HCT116 (cell line): ENCODE measurements at regions not wholly inside any gene's neighbourhood (a gene's known extent, or its start where the extent isn't known, plus 50 kb on each side); places are given as distances from the start of the nearest gene placed in this dataset.

Source experiments
- POLR2A ChIP-seq: IDR thresholded peaks from 2 replicates; pipeline ENCODE4 v1.7.0; 2011; ENCODE audit warnings: borderline replicate concordance; ENCODE audit not compliant: insufficient read depth, insufficient read length; ENCODE audit errors: extremely low read depth
- TF ChIP-seq, protein P1 (sequence below), 3 experiments: fragments of 200-600 bp in 1 of 3; sonication (generic) in 1 of 3; IDR thresholded peaks in 2 of 3; conservative IDR thresholded peaks in 1 of 3; 2 replicates each; pipeline ENCODE4 v1.5.1; 2012 to 2017; ENCODE audit warnings: low read depth in 2 of 3, low read length in 2 of 3, antibody characterized with exemption in 1 of 3, borderline replicate concordance in 1 of 3, control low read depth in 1 of 3, mild to moderate bottlenecking in 1 of 3, mixed read lengths in 1 of 3, mixed run types in 1 of 3, moderate library complexity in 1 of 3; ENCODE audit not compliant: insufficient read depth in 1 of 3

DNA sequence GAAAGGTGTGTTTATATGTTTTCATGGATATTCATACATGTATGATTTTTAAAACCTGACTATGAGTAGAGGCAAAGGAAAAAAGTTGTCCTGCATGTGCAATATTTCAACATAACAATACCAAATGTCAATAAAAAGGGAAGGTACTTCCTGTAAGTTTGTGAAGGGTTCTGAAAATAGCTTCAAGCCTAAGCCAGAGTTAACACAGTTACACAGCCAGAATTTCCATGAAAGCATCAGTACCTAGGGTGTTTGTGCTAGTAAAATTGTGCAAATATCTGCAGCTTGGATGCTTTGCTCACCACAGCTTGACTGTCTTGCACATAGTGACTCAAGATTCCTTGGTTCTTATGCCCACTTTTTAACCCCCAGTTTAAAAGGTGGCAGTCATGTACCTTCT, 193.1 kb upstream of the FAR2 start:
- TF ChIP-seq, protein P1, sequence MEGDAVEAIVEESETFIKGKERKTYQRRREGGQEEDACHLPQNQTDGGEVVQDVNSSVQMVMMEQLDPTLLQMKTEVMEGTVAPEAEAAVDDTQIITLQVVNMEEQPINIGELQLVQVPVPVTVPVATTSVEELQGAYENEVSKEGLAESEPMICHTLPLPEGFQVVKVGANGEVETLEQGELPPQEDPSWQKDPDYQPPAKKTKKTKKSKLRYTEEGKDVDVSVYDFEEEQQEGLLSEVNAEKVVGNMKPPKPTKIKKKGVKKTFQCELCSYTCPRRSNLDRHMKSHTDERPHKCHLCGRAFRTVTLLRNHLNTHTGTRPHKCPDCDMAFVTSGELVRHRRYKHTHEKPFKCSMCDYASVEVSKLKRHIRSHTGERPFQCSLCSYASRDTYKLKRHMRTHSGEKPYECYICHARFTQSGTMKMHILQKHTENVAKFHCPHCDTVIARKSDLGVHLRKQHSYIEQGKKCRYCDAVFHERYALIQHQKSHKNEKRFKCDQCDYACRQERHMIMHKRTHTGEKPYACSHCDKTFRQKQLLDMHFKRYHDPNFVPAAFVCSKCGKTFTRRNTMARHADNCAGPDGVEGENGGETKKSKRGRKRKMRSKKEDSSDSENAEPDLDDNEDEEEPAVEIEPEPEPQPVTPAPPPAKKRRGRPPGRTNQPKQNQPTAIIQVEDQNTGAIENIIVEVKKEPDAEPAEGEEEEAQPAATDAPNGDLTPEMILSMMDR (IDR thresholded peaks at IDR 0.05 in 2 of 3, conservative IDR thresholded peaks at IDR 0.05 in 1 of 3; ENCODE audit: borderline replicate concordance in 1 of 3, insufficient read depth in 1 of 3, low read depth in 2 of 3, low read length in 2 of 3), result no peak
- TF ChIP-seq POLR2A, result no peak
